ENCODE measurements at regions not wholly inside any gene's neighbourhood (a gene's known extent, or its start where the extent isn't known, plus 50 kb on each side); places are given as distances from the start of the nearest gene placed in this dataset.
A peak's percentile ranks its signal among the peaks of the same experiment; 100 is the strongest.

- Histone ChIP-seq H2BK12ac (ENCODE audit: low read length in 2 of 2) (no peak overlapping the region), H3K4me2 (ENCODE audit: low read length, poor library complexity, severe bottlenecking) (no peak overlapping the region)
Observed at GRCh38 chr6:156061465-156061864, 605.8 kb upstream of the NOX3 start.

GRCh38 chr6:156060013-156060412, 604.4 kb upstream of the NOX3 start:
- WGBS, result 98% methylated on average over 4 of the region's 4 CpGs
- H2BK12ac ChIP-seq (ENCODE audit: low read length in 2 of 2), result no peak overlapping the region
- H4K91ac ChIP-seq (ENCODE audit: low read length), result no peak overlapping the region
- no peaks in the 10 kb centered on the region for H3K27me3 ChIP-seq (ENCODE audit: control insufficient read depth in 1 of 2, insufficient read depth in 1 of 2, low read length in 2 of 2)
- no peak overlapping the region for H3K9ac ChIP-seq (ENCODE audit: low read length)
- no peak overlapping the region for H3K27ac ChIP-seq (ENCODE audit: low read length, poor library complexity, severe bottlenecking)
- H2AFZ ChIP-seq (ENCODE audit: low read depth, low read length), result no peak overlapping the region
- no peak overlapping the region for H2BK15ac ChIP-seq (ENCODE audit: low read depth, poor library complexity, severe bottlenecking)
- H2AK5ac ChIP-seq (ENCODE audit: low read length, severe bottlenecking), result no peak overlapping the region
- no peaks in the 10 kb centered on the region for H3K4me1 ChIP-seq (ENCODE audit: control insufficient read depth, insufficient read depth, low read depth, low read length)
- peaks cover 21% of the 10 kb centered on the region for H3K9me3 ChIP-seq (ENCODE audit: control insufficient read depth, low read length)
- no peaks in the 10 kb centered on the region for H3K36me3 ChIP-seq (ENCODE audit: control insufficient read depth in 1 of 2, insufficient read depth in 2 of 2, low read depth in 1 of 2, low read length in 2 of 2)
- H3K4me3 ChIP-seq (ENCODE audit: insufficient read depth in 1 of 2, low read depth in 1 of 2, low read length in 2 of 2), result no peak overlapping the region
- H2BK5ac ChIP-seq (ENCODE audit: low read depth, low read length, poor library complexity, severe bottlenecking), result no peak overlapping the region
- H3K23ac ChIP-seq (ENCODE audit: low read length in 2 of 2), result no peak overlapping the region
- H4K8ac ChIP-seq (ENCODE audit: low read length), result no peak overlapping the region
- no peak overlapping the region for H3K18ac ChIP-seq (ENCODE audit: low read depth in 1 of 2, low read length in 2 of 2)
- DNase-seq, result no peak
- no peak overlapping the region for H3K4ac ChIP-seq (ENCODE audit: low read depth in 1 of 2, low read length in 2 of 2)
- no peak overlapping the region for H2BK120ac ChIP-seq (ENCODE audit: low read depth, low read length)
- H3K14ac ChIP-seq (ENCODE audit: low read length in 2 of 2), result no peak overlapping the region
- H3K79me1 ChIP-seq (replicated peaks; ENCODE audit: low read length, poor library complexity, severe bottlenecking), result no peaks in the 10 kb centered on the region
- H3K4me2 ChIP-seq (ENCODE audit: low read length, poor library complexity, severe bottlenecking), result no peak overlapping the region

More at GRCh38 chr6:156061465-156061864, 605.8 kb upstream of the NOX3 start:
- Histone ChIP-seq H3K27ac (ENCODE audit: low read length, poor library complexity, severe bottlenecking) (no peak overlapping the region), H3K23ac (ENCODE audit: low read length in 2 of 2) (no peak overlapping the region), H4K91ac (ENCODE audit: low read length) (no peak overlapping the region), H2AFZ (ENCODE audit: low read depth, low read length) (no peak overlapping the region), H3K36me3 (ENCODE audit: control insufficient read depth in 1 of 2, insufficient read depth in 2 of 2, low read depth in 1 of 2, low read length in 2 of 2) (no peaks in the 10 kb centered on the region), H4K8ac (ENCODE audit: low read length) (no peak overlapping the region), H3K9me3 (ENCODE audit: control insufficient read depth, low read length) (peaks cover 16% of the 10 kb centered on the region), H3K4me3 (ENCODE audit: insufficient read depth in 1 of 2, low read depth in 1 of 2, low read length in 2 of 2) (no peak overlapping the region), H3K4ac (ENCODE audit: low read depth in 1 of 2, low read length in 2 of 2) (no peak overlapping the region), H3K4me1 (ENCODE audit: control insufficient read depth, insufficient read depth, low read depth, low read length) (no peaks in the 10 kb centered on the region), H2AK5ac (ENCODE audit: low read length, severe bottlenecking) (no peak overlapping the region), H3K18ac (ENCODE audit: low read depth in 1 of 2, low read length in 2 of 2) (no peak overlapping the region), H3K27me3 (ENCODE audit: control insufficient read depth in 1 of 2, insufficient read depth in 1 of 2, low read length in 2 of 2) (no peaks in the 10 kb centered on the region), H3K79me1 (replicated peaks; ENCODE audit: low read length, poor library complexity, severe bottlenecking) (no peaks in the 10 kb centered on the region), H2BK5ac (ENCODE audit: low read depth, low read length, poor library complexity, severe bottlenecking) (no peak overlapping the region), H3K9ac (ENCODE audit: low read length) (no peak overlapping the region), H2BK120ac (ENCODE audit: low read depth, low read length) (no peak overlapping the region), H2BK15ac (ENCODE audit: low read depth, poor library complexity, severe bottlenecking) (no peak overlapping the region), H3K14ac (ENCODE audit: low read length in 2 of 2) (no peak overlapping the region)
- DNase-seq, result no peak
- WGBS, result 90% methylated on average over 5 of the region's 6 CpGs

GRCh38 chr6:156058356-156058755, 602.7 kb upstream of the NOX3 start:
- no peak overlapping the region for H2BK120ac ChIP-seq (ENCODE audit: low read depth, low read length)
- no peak overlapping the region for H3K27ac ChIP-seq (ENCODE audit: low read length, poor library complexity, severe bottlenecking)
- H3K23ac ChIP-seq (ENCODE audit: low read length in 2 of 2), result no peak overlapping the region
- H2BK12ac ChIP-seq (ENCODE audit: low read length in 2 of 2), result no peak overlapping the region
- no peak overlapping the region for H3K4me3 ChIP-seq (ENCODE audit: insufficient read depth in 1 of 2, low read depth in 1 of 2, low read length in 2 of 2)
- no peak overlapping the region for H3K4ac ChIP-seq (ENCODE audit: low read depth in 1 of 2, low read length in 2 of 2)
- H4K8ac ChIP-seq (ENCODE audit: low read length), result no peak overlapping the region
- no peak for DNase-seq
- 94% methylated on average over 2 of the region's 2 CpGs for WGBS
- no peak overlapping the region for H3K14ac ChIP-seq (ENCODE audit: low read length in 2 of 2)
- no peak overlapping the region for H2BK15ac ChIP-seq (ENCODE audit: low read depth, poor library complexity, severe bottlenecking)
- H3K9me3 ChIP-seq (ENCODE audit: control insufficient read depth, low read length), result peaks cover 21% of the 10 kb centered on the region
- H3K4me1 ChIP-seq (ENCODE audit: control insufficient read depth, insufficient read depth, low read depth, low read length), result no peaks in the 10 kb centered on the region
- H4K91ac ChIP-seq (ENCODE audit: low read length), result no peak overlapping the region
- H2BK5ac ChIP-seq (ENCODE audit: low read depth, low read length, poor library complexity, severe bottlenecking), result no peak overlapping the region
- no peak overlapping the region for H2AK5ac ChIP-seq (ENCODE audit: low read length, severe bottlenecking)
- H3K27me3 ChIP-seq (ENCODE audit: control insufficient read depth in 1 of 2, insufficient read depth in 1 of 2, low read length in 2 of 2), result no peaks in the 10 kb centered on the region
- no peaks in the 10 kb centered on the region for H3K36me3 ChIP-seq (ENCODE audit: control insufficient read depth in 1 of 2, insufficient read depth in 2 of 2, low read depth in 1 of 2, low read length in 2 of 2)
- H3K4me2 ChIP-seq (ENCODE audit: low read length, poor library complexity, severe bottlenecking), result no peak overlapping the region
- H3K79me1 ChIP-seq (replicated peaks; ENCODE audit: low read length, poor library complexity, severe bottlenecking), result no peaks in the 10 kb centered on the region
- H3K9ac ChIP-seq (ENCODE audit: low read length), result no peak overlapping the region
- no peak overlapping the region for H3K18ac ChIP-seq (ENCODE audit: low read depth in 1 of 2, low read length in 2 of 2)
- H2AFZ ChIP-seq (ENCODE audit: low read depth, low read length), result no peak overlapping the region

- Histone ChIP-seq H3K79me1 (replicated peaks; ENCODE audit: low read length, poor library complexity, severe bottlenecking) (no peaks in the 10 kb centered on the region), H2BK12ac (ENCODE audit: low read length in 2 of 2) (no peak overlapping the region), H3K27ac (ENCODE audit: low read length, poor library complexity, severe bottlenecking) (no peak overlapping the region)
Observed at GRCh38 chr6:156057869-156058268, 602.2 kb upstream of the NOX3 start.

More at GRCh38 chr6:156057869-156058268, 602.2 kb upstream of the NOX3 start:
- no peak overlapping the region for H4K8ac ChIP-seq (ENCODE audit: low read length)
- H3K23ac ChIP-seq (ENCODE audit: low read length in 2 of 2), result no peak overlapping the region
- no peaks in the 10 kb centered on the region for H3K27me3 ChIP-seq (ENCODE audit: control insufficient read depth in 1 of 2, insufficient read depth in 1 of 2, low read length in 2 of 2)
- H2BK15ac ChIP-seq (ENCODE audit: low read depth, poor library complexity, severe bottlenecking), result no peak overlapping the region
- no peak overlapping the region for H2AK5ac ChIP-seq (ENCODE audit: low read length, severe bottlenecking)
- no peak overlapping the region for H2AFZ ChIP-seq (ENCODE audit: low read depth, low read length)
- H3K4me3 ChIP-seq (ENCODE audit: insufficient read depth in 1 of 2, low read depth in 1 of 2, low read length in 2 of 2), result no peak overlapping the region
- H2BK120ac ChIP-seq (ENCODE audit: low read depth, low read length), result no peak overlapping the region
- H2BK5ac ChIP-seq (ENCODE audit: low read depth, low read length, poor library complexity, severe bottlenecking), result no peak overlapping the region
- H3K14ac ChIP-seq (ENCODE audit: low read length in 2 of 2), result no peak overlapping the region
- H3K9me3 ChIP-seq (ENCODE audit: control insufficient read depth, low read length), result peaks cover 22% of the 10 kb centered on the region
- H3K4me1 ChIP-seq (ENCODE audit: control insufficient read depth, insufficient read depth, low read depth, low read length), result no peaks in the 10 kb centered on the region
- no peak overlapping the region for H3K9ac ChIP-seq (ENCODE audit: low read length)
- no peaks in the 10 kb centered on the region for H3K36me3 ChIP-seq (ENCODE audit: control insufficient read depth in 1 of 2, insufficient read depth in 2 of 2, low read depth in 1 of 2, low read length in 2 of 2)
- no peak overlapping the region for H3K4me2 ChIP-seq (ENCODE audit: low read length, poor library complexity, severe bottlenecking)
- no peak overlapping the region for H4K91ac ChIP-seq (ENCODE audit: low read length)
- DNase-seq, result peak; percentile 10
- no peak overlapping the region for H3K18ac ChIP-seq (ENCODE audit: low read depth in 1 of 2, low read length in 2 of 2)
- no peak overlapping the region for H3K4ac ChIP-seq (ENCODE audit: low read depth in 1 of 2, low read length in 2 of 2)
- WGBS, result 70% methylated on average over 5 of the region's 5 CpGs
